ENCODE measurements at regions not wholly inside any gene's neighbourhood (a gene's known extent, or its start where the extent isn't known, plus 50 kb on each side); places are given as distances from the start of the nearest gene placed in this dataset.

DNA sequence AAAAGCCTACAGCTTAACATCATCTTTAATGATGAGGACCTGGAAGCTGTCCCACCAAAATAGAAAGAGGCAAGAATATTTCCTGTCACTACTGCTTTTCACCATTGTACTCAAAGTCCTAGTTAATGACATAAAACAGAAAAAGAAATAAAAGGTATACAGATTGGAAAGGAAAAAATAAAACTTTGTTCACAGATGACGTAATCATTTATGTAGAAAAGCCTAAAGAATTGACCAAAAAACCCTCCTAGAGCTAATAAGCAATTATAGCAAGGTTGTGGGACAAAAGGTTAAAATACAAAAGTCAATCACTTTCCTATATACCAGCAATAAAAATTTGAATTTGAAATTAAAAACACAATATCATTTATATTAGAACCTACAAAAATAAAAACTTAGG lies 97.2 kb upstream of the MDGA2 start:
- no peak overlapping the region for H3K27ac ChIP-seq (ENCODE audit: poor library complexity, severe bottlenecking)
- no peak overlapping the region for H3K4me3 ChIP-seq (ENCODE audit: severe bottlenecking)
- peaks cover 18% of the 10 kb centered on the region for H3K27me3 ChIP-seq (ENCODE audit: insufficient read depth, poor library complexity, severe bottlenecking)
- TF ChIP-seq, protein P1, sequence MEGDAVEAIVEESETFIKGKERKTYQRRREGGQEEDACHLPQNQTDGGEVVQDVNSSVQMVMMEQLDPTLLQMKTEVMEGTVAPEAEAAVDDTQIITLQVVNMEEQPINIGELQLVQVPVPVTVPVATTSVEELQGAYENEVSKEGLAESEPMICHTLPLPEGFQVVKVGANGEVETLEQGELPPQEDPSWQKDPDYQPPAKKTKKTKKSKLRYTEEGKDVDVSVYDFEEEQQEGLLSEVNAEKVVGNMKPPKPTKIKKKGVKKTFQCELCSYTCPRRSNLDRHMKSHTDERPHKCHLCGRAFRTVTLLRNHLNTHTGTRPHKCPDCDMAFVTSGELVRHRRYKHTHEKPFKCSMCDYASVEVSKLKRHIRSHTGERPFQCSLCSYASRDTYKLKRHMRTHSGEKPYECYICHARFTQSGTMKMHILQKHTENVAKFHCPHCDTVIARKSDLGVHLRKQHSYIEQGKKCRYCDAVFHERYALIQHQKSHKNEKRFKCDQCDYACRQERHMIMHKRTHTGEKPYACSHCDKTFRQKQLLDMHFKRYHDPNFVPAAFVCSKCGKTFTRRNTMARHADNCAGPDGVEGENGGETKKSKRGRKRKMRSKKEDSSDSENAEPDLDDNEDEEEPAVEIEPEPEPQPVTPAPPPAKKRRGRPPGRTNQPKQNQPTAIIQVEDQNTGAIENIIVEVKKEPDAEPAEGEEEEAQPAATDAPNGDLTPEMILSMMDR (IDR thresholded peaks at IDR 0.05; ENCODE audit: poor library complexity, severe bottlenecking), result no peak
- no peak for DNase-seq (ENCODE audit: low spot score)
- no peaks in the 10 kb centered on the region for H3K36me3 ChIP-seq (ENCODE audit: low read depth)
- ATAC-seq (ENCODE audit: low read depth), result no peak
- H3K9me3 ChIP-seq (ENCODE audit: severe bottlenecking), result no peaks in the 10 kb centered on the region
- no peaks in the 10 kb centered on the region for H3K4me1 ChIP-seq (ENCODE audit: insufficient read depth, poor library complexity, severe bottlenecking)

DNA sequence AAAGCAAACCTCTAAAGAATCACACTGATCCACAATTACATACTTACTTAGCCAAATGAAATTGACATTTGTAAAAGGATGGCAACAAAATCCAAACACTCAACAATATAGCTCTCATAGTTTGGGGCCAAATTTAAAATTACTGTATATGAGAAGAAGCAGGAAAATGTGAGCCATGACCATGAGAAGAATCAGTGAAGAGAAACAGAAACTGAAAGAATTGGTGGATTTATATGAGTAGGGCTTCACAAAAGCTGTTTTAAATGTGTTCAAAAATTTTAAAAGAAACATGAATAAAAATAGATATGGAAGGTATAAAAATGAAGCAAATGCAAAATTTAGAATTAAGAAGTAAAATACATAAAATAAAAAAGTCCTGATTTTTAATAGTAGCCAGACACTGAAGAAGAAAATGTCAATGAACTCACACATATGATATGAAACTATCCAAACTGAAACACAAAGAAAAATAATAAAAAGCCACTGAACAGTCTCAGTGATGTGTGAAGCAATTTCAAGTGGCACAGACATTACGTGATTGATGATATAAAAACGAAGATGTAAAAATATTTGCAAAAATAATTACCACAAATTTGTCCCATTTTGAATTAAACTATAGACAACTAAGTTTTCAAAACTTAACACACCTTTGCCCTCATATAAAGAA lies 87.9 kb upstream of the MDGA2 start:
- Histone ChIP-seq H3K27me3 (ENCODE audit: insufficient read depth, poor library complexity, severe bottlenecking) (peaks cover 9% of the 10 kb centered on the region), H3K9me3 (ENCODE audit: severe bottlenecking) (no peaks in the 10 kb centered on the region), H3K4me3 (ENCODE audit: severe bottlenecking) (no peak overlapping the region), H3K36me3 (ENCODE audit: low read depth) (no peaks in the 10 kb centered on the region), H3K27ac (ENCODE audit: poor library complexity, severe bottlenecking) (no peak overlapping the region), H3K4me1 (ENCODE audit: insufficient read depth, poor library complexity, severe bottlenecking) (no peaks in the 10 kb centered on the region)
- ATAC-seq (ENCODE audit: low read depth) (no peak), DNase-seq (ENCODE audit: low spot score) (no peak)
- TF ChIP-seq, protein P1 (IDR thresholded peaks at IDR 0.05; ENCODE audit: poor library complexity, severe bottlenecking), result no peak

DNA sequence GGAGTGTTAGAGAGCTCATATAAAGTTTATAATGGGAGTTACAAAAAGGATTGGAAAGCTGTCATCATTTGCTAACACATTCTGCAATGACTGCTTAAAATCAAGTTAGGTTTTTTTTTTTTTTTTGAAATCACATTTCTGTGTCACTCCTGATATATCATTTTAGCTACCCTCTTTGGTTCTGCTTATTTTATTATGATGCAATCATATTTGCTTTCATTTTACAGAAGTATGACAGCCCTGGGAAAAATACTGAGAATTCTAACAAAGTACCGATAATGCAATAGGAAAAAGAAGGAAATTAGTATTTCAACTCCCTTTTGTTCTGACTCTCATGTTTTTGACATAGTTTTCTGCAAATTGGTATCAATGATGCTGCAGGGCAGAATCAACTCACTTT lies 71.6 kb upstream of the MDGA2 start:
- no peak overlapping the region for H3K27ac ChIP-seq (ENCODE audit: poor library complexity, severe bottlenecking)
- H3K4me1 ChIP-seq (ENCODE audit: insufficient read depth, poor library complexity, severe bottlenecking), result no peaks in the 10 kb centered on the region
- ATAC-seq (ENCODE audit: low read depth) (no peak), DNase-seq (ENCODE audit: low spot score) (no peak)
- H3K27me3 ChIP-seq (ENCODE audit: insufficient read depth, poor library complexity, severe bottlenecking), result peaks cover 23% of the 10 kb centered on the region
- TF ChIP-seq, protein P1 (IDR thresholded peaks at IDR 0.05; ENCODE audit: poor library complexity, severe bottlenecking), result no peak
- H3K36me3 ChIP-seq (ENCODE audit: low read depth), result no peaks in the 10 kb centered on the region
- no peak overlapping the region for H3K4me3 ChIP-seq (ENCODE audit: severe bottlenecking)
- no peaks in the 10 kb centered on the region for H3K9me3 ChIP-seq (ENCODE audit: severe bottlenecking)

DNA sequence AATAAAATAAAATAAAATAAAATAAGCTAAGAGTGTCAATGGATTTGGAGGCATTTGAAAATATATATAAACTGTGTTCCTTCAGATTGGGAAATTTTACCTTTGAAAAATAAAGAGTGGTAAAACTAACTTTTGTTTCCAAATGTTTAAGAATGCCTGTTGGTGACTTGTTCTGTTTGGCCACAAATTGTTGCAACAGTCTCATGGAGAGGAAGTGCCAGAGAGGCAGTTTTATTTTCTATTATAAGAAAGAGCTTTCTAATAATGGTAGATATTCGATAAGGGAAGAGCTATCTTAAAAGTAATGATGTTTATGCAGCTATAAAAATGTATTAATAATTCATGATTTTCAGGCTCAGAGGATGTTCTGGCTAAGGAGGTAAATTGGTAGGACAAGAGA lies 68.8 kb upstream of the MDGA2 start:
- no peaks in the 10 kb centered on the region for H3K9me3 ChIP-seq (ENCODE audit: severe bottlenecking)
- H3K27ac ChIP-seq (ENCODE audit: poor library complexity, severe bottlenecking), result no peak overlapping the region
- TF ChIP-seq, protein P1 (IDR thresholded peaks at IDR 0.05; ENCODE audit: poor library complexity, severe bottlenecking), result no peak
- no peak for DNase-seq (ENCODE audit: low spot score)
- no peaks in the 10 kb centered on the region for H3K4me1 ChIP-seq (ENCODE audit: insufficient read depth, poor library complexity, severe bottlenecking)
- H3K27me3 ChIP-seq (ENCODE audit: insufficient read depth, poor library complexity, severe bottlenecking), result peaks cover 29% of the 10 kb centered on the region
- H3K4me3 ChIP-seq (ENCODE audit: severe bottlenecking), result no peak overlapping the region
- ATAC-seq (ENCODE audit: low read depth), result no peak
- no peaks in the 10 kb centered on the region for H3K36me3 ChIP-seq (ENCODE audit: low read depth)

GRCh38 chr14:47739541-47739940 lies 64.1 kb upstream of the MDGA2 start:
- no peak for ATAC-seq (ENCODE audit: low read depth)
- H3K27ac ChIP-seq (ENCODE audit: poor library complexity, severe bottlenecking), result no peak overlapping the region
- TF ChIP-seq, protein P1 (IDR thresholded peaks at IDR 0.05; ENCODE audit: poor library complexity, severe bottlenecking), result no peak

More at GRCh38 chr14:47739541-47739940, 64.1 kb upstream of the MDGA2 start:
- no peak for DNase-seq (ENCODE audit: low spot score)
- no peak overlapping the region for H3K4me3 ChIP-seq (ENCODE audit: severe bottlenecking)
- no peaks in the 10 kb centered on the region for H3K36me3 ChIP-seq (ENCODE audit: low read depth)
- H3K9me3 ChIP-seq (ENCODE audit: severe bottlenecking), result no peaks in the 10 kb centered on the region
- peaks cover 12% of the 10 kb centered on the region for H3K27me3 ChIP-seq (ENCODE audit: insufficient read depth, poor library complexity, severe bottlenecking)
- no peaks in the 10 kb centered on the region for H3K4me1 ChIP-seq (ENCODE audit: insufficient read depth, poor library complexity, severe bottlenecking)

All from RWPE2 (cell line).